ENCODE measurements at regions not wholly inside any gene's neighbourhood (a gene's known extent, or its start where the extent isn't known, plus 50 kb on each side); places are given as distances from the start of the nearest gene placed in this dataset.
"Not testable (repeated sequence)": the region's sequence is repeated elsewhere in the genome, so short reads cannot be mapped to it uniquely, and the experiment has no call there.

DNA sequence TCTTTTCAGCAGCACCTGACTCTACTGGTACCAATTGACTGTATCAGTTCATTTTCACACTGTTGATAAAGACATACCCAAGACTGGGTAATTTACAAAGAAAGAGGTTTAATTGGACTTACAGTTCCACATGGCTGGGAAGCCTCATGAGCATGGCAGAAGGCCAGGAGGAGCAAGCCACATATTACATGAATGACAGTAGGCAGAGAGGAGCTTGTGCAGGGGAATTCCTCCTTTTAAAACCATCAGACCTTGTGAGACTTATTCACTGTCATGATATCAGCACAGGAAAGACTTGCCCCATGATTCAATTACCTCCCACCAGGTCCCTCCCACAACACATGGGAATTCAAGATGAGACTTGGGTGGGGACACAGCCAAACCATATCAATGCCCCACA is 458.8 kb downstream of the GRIA2 start:
- DNase-seq (ENCODE audit: low spot score): not testable (repeated sequence)

DNA sequence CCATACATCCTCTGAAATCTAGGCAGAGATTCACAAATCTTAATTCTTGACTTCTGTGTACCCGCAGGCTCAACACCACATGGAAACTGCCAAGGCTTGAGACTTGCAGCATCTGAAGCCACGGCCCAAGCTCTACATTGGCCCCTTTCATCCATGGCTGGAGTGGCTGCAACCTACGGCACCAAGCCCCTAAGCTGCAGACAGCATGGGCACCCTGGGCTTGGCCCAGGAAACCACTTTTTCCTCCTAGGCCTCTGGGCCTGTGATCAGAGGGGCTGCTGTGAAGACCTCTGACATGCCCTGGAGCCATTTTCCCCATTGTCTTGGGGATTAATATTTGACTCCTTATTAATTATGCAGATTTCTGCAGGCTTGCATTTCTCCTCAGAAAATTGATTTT is 457.9 kb downstream of the GRIA2 start:
- DNase-seq (ENCODE audit: low spot score): no peak

DNA sequence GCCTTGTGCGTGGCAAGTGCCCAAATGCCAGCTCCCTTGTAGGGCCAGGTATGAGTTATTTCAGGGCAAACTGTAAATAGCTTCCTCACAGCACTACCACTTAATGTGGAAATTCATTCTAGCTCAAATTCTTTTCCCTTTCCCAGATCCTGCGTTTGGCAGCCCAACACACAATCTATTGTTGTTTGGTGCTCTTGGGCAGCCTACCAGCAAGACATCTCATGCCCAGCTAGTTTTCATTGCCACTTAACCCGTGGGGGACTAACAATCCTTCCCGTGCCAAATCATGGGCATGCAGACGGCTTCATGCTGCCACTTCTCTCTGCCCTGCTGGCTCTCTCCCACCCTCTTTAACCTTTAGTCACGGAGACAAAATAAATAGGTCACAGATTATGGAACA is 454.2 kb downstream of the GRIA2 start:
- DNase-seq (ENCODE audit: low spot score): no peak

DNA sequence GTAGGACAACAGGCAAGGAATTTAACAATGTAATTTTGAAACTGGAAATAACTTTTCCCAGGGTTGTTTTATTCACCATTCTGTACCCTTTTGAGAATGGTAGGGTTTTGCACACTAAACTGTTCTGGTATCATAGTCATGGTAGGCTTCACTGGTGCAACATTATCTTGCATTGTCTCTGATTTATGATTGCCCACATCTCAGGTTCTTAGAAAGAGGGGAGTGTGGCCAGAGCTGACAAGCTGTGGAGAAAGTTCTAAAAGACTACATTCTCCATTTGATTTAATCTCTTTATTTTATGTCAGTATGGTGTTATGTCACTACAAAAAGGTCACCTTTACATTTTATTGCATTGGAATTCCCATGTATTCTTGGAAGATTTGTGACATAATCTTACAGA is 447.3 kb downstream of the GRIA2 start:
- DNase-seq (ENCODE audit: low spot score): no peak

DNA sequence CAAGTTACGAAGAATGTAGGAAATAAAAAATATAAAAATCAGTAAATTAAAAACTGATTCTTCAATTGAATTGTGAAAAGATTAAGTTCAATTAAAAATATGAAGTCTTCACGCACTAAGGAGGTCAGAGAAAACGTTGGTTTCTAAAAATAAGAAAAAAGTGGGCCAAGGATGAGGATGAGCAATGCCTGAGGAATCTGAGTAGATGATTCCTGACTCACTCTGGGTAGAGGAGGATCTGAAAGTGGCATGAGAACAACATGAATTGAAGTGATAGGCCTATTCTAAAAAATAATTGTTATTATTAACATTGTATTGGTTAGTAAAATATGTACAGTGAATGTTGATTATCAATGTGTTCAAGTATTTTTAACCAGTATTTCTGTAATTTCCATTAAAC is 444.2 kb downstream of the GRIA2 start:
- DNase-seq (ENCODE audit: low spot score): no peak

DNA sequence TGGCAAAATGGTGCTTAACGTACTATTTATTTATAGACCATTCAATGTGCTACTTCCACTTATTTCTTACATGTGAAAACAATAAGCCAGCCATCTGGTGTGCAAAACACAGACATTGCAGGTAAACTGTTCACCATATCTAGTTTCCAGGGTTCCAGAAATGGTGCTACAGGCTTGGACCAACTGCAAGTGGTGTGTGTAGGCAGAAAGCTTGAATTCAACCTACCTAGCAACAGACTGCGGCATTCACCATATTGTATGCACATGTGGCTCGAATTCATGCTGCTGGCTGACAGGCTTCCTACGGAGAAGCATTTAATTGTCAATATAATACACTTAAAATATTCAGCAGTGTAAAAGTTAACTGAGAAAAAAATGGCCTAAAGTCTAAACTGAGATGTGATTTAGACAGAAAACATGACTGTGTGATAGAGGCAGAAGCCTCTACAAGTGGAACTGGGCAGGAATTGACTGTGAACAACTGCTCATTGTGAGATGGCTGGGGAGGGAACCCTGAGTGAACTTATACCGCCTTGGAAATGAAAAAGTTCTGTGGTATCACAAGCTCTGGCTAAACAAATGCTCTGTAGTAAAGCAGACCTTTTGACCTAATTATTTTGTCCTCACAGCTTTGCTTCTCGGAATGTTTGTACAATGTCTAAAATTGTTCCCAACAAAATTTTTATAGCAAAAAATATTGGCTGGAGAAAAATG is 434.7 kb downstream of the GRIA2 start:
- no peak for DNase-seq (ENCODE audit: low spot score)

DNA sequence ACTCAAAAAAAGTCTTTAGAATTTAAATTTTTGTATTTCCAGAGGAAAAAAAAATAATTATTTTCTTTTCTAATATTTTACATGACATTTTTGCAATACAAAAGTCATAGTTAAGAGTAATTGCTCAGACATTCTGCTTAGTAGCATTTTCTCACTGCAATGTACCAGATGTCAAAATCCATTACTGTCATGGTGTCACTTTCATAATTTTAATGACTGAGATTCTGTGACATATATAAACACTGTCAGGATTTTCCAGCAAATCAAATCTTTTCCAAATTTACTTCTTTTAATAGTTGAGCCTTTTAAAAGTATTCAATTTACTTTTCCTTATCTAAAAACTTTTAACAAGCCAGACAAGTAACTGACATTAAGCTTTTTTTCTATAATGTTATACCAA is 422.7 kb downstream of the GRIA2 start:
- DNase-seq (ENCODE audit: low spot score): no peak

DNA sequence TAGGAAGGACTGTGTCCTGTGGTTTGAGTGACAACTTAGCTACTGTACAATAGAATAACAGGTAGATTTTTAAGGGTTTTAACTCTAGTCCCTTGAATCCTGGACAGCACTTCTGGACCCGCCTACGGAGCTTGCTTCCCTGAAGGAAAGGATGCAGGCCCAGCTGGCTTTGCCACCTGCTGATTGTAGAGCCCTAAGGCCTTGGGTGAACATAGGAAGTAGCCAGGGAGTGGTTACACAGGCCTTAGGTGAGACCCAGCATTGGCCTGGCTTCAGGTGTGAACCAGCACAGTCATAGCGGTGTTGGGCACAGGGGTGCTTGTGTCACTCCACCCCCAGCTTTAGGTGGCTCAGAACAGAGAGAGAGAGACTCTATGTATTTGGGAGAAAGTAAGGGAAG is 413.5 kb downstream of the GRIA2 start:
- DNase-seq (ENCODE audit: low spot score): no peak

DNA sequence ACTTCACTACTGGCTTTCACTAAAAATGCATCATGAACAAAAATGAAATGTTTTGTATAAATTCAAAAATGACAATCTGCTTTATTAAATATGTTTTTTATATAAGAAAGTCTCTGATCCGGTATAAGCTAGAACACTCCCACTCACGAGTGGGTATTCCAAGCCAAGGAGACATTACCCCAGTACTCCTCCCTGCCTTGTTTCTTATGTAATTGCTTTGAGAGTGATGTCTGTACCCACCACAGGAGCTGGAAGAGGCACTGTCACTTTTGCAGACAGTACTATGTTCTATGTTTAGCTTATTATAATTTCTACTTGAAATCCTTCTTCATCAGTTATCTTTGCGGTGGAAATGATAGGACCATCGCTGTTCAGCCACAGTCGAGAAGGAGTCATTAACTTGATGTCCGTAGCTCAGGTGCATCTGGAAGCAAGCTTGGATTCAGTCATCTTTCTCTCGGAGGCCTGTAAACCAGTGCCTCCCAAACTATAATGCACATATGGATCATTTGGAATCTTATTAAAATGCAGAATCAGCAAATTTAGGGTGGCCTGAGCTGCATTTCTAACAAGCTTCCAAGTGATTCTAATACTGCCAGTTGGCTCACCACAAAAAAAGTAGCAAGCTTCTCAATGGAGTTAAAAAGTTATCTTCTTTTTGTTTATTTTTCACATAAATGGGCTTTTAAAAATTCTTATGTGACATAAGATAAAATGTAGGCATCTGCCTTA is 396.4 kb downstream of the GRIA2 start:
- DNase-seq (ENCODE audit: low spot score): no peak

DNA sequence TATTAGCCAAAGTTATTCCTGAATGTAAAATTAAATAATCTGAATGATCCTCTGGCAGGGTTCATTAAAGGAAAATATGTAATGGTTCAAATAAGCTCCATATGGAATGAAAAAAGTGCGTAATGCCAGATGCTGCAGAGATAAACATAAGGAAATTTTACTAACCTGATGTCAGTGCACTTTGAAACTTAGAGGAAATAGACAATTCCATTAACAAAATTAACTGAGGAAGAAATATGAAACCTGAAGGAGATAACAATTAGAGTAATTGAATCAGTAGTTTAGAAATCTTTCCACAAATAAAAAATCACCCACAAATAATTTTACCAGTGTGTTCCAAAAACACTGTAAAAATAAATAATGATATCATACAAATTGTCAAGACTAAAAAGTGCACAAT is 387.5 kb downstream of the GRIA2 start:
- DNase-seq (ENCODE audit: low spot score): no peak

DNA sequence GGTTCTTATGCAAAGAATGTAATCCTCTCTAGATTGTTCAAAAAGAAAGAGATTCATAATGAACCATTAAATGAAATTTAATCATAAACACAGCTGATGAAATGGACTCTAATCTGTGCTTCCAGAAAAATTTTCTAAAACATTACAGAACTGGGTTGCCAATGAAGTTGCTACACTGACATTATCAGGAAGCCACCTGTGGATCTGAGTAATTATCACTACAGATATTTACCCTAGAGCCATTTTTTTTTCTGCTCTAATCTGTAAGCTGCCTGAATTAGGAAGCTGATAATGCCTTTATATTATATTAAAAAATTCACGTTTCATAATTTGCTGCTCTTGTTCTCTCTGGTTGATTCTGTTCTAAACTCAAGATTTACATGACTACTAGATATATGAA is 380.1 kb downstream of the GRIA2 start:
- no peak for DNase-seq (ENCODE audit: low spot score)

DNA sequence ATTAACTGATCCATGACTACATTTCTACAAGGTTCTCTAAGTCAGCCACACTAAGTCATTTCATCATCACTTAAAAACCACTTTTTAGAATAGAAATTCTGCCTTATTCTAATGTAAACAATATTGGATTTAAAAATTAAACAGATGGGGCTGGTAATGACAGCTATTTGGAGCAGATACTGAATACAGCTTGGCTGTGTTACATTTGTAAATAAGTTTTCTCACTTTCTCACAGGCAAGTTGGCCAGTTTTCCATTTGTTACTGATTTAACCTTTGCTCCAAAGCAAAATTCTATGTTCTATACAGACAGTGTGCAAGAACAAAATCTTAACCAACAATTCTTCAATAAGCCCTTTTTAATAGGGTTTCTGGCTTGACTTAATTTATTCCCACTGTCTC is 370.7 kb downstream of the GRIA2 start:
- DNase-seq (ENCODE audit: low spot score): no peak

DNA sequence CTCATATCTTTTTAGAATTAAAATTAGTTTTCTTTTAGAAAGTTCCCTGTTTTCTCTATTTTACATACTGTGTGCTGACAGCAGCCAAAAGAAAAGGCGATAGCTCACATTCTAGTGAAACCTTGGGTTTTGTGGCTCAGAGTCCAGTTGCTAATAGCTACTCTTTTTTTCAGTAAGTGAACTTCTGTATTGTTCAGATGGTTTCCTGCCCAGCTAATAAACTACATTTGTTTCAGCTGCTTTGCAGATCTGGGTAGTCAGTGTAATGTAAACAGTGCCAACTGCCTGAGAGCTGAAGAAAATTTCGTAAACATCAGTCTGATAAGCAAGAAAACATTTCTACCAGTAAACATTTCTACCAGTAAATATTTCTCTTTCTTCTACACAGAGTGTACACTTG is 370.2 kb downstream of the GRIA2 start:
- DNase-seq (ENCODE audit: low spot score): no peak

DNA sequence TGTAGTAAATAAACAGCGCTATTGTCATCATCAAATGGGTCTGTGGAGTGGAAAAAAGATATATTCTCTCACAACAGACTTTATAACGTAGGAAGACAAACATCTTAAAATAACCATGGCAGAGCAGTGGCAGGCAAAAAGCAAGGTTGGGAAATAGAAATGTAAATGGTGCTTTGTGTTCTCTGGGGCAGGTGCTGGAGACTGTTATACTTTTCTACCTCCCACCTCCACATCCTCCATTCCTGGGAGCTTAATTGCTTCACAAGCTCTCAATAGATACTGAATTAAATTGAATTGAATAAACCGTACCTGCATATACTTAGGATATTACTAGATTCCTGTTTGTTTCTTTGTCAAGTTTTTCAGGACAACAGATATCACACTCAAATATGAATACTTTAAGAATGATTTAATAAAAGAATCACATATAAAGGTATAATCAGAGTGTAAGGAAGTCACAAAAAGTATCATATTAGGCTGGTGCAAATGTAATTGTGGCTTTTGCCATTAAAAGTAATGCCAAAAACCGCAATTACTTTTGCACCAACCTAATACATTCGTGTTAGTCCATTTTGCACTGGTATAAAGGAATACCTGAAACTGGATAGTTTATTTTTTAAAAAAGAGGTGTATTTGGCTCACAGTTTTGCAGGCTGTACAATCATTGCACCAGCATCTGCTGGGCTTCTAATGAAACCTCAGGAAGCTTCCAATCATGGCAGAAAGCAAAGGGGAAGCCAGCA is 367.3 kb downstream of the GRIA2 start:
- DNase-seq (ENCODE audit: low spot score): no peak

DNA sequence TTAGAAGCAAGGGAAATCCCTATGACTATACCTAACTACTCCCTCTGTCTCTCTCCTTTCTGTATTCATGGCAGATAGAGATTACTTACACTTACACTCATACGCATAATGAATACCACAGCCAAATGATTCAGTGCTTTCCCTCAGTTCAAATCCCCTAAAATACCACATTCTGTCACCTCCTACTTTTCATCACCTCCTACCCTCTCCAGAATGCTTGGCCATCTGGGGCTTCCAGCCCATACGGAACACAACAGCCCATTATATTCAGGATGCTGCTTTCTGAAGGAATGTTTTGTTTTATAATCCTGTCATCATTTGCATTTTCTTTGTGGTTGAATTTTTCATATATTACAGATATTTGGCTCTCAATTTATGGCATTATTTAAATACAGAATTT is 361.6 kb downstream of the GRIA2 start:
- no peak for DNase-seq (ENCODE audit: low spot score)

DNA sequence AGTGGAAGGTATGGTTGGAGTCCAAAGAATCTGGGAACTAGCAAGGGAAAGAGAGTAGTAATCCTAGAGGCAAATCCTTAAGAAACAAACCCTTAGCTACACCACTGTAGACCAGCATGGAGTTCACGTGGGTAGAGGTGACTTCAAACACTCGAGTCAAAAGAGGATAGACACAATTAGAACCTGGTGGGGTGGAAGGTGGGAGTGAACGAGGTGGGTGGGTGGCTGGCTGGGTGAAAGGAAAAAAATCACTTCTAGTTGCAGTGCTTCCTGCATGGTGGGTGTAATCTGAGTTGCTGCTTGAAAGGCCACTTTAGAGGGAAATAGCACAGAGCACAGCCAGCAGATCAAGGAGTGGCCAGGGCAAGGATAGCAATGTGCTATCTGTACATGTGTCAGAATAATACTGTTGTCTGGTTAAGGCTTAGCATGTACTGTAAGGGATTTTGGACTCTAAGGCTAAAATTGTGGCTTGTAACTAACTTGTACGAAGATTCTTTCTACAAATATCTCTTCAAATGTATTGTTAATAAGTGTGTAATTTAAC is 356.2 kb downstream of the GRIA2 start:
- peak; percentile 31 for DNase-seq (ENCODE audit: low spot score)

DNA sequence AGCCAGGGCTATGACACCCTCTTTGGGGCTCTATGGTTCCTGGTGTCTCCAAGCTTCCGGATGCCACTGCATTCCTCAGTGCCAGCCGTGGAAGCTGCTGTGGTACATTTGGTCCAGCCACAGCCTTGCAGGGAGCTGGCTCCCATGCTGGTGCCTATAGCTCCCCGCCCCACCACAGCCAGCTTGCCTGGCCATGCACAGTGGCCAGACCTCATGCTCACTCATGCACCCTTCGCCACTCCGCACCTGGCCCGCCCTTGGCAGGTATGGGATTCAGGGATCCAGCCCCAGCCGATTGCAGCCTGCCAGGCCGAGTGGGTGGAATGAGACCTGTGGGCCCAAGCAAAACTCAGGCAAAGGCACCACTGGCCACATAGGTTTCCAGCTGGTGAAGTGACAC is 354.8 kb downstream of the GRIA2 start:
- no peak for DNase-seq (ENCODE audit: low spot score)

DNA sequence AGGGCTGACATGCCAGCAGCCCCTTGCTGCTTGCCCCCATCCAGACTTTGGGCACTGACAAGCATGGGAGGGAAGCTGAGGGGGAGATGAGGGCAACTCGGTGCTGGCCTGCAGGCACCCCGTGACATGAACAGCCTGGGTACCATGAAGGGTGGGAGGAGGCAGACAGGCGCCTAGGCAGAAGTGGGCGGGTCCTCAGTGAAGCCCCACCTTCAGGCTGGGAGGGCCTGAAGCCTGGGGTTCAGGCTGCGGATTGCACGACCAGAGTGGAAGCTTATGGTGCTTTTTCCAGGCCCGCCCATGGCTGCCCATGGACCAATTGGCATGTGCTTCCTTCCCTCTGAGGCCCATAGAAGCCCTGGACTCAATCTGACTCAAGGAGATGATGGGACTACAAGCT is 354.1 kb downstream of the GRIA2 start:
- no peak for DNase-seq (ENCODE audit: low spot score)

DNA sequence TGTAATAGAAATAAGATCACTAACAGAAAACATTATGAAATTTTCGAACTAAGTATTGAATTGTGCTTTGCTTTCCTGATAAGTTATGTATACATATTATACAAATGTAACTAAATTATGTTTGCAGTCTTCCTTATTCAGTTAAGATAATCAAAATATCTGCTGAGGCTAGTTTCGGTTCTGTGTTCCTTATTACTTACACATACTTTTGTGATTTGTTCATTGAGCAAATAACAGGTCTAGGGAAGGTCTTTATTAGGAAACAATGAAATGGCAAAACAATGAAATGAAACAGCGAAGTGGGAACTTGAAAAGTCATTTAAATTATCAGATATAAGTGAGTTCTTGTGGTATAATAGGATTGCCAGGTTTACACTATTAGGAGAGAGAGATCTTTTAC is 352.4 kb downstream of the GRIA2 start:
- no peak for DNase-seq (ENCODE audit: low spot score)

DNA sequence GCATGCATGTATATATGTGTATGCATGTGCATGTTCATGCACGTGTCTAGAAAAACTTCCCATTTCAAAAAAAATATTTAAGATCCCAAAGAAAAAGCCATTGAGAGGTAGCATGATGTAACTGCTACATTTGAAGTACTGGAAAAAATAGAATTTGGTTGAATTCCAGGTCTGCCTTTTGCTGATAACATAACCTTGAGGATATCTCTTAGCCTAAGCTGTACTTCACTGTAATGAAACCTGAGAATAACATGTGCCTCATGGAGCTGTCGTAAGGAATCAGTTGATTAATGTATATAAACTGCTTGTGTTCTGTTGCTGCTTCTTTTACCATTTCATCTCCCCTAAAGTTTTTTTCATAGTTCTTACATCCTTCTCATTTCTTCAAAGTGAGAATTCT is 351.8 kb downstream of the GRIA2 start:
- DNase-seq (ENCODE audit: low spot score): no peak

DNA sequence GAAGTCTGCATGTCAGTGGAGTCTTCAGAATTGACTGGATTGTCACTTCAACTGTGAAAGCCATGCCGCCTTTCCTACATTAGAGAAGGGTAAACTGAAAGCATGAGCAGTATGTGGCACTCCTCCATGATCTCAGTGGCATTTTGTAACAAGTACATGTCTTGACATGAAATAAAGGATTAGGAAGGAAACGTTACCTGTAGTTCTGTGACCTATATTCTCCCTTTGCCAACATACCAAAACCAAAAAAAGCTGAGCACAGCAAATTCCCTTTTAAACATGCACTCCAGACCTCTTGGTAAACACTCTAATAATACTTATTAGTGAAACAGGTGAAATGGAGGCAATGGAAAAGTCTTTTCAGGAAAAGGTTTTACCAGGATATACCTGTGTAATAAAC is 344.2 kb downstream of the GRIA2 start:
- no peak for DNase-seq (ENCODE audit: low spot score)

DNA sequence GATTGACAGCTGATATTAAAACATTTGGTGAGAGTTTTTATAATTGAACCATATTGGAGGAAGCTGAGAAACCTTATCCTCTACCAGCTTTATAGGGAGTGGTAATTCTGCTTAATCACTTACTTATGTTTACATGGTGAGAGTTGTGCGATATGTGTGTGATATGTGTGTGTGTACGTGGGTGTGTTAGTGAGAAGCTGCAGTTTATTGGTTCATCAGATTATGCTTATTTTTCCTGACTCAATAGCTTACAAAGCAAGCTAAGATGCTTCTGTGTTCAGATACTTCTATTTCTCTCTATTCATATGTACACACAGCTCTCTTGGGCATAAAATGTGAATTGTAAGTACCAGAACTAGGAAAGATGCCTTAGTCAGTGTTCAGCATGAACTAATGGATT is 343.7 kb downstream of the GRIA2 start:
- DNase-seq (ENCODE audit: low spot score): no peak

DNA sequence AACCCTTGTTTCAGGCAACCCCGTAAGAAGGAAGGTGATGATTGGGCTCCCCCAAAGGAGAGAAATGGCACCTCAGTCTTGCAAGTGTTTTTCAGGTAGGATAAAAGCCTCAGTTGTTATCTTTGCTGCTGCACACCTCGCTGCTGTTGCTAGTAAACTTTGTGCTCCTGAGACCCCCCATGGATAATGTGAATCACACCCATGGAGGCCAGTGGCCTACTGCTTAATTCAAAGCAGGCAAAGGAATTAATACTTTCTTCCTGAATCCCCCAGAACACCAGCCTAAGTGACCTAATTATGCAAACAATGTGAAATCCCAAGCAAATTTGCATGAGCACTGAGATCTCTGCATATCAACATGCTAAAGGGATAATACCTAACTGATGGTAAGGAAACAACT is 337.5 kb downstream of the GRIA2 start:
- no peak for DNase-seq (ENCODE audit: low spot score)

Measured in SK-N-DZ (cell line).